ENCODE measurements at regions not wholly inside any gene's neighbourhood (a gene's known extent, or its start where the extent isn't known, plus 50 kb on each side); places are given as distances from the start of the nearest gene placed in this dataset.

GRCh38 chr11:129705341-129705740, 110.3 kb upstream of the TMEM45B start:
- TF ChIP-seq CTCF (IDR thresholded peaks at IDR 0.05) (no peak), POLR2A (IDR thresholded peaks at IDR 0.05) (no peak)
